ENCODE measurements at regions not wholly inside any gene's neighbourhood (a gene's known extent, or its start where the extent isn't known, plus 50 kb on each side); places are given as distances from the start of the nearest gene placed in this dataset.

GRCh38 chr3:30221619-30222018 lies 384.8 kb upstream of the TGFBR2 start:
- Histone ChIP-seq H3K9me2 (ENCODE audit: insufficient read depth, low read length) (no peaks in the 10 kb centered on the region), H3K36me3 (ENCODE audit: insufficient read depth, low read length) (no peaks in the 10 kb centered on the region), H3K4me2 (ENCODE audit: low read length) (no peak overlapping the region), H3K27me3 (ENCODE audit: insufficient read depth, low read depth, low read length) (no peaks in the 10 kb centered on the region), H3K4me3 (ENCODE audit: low read length) (no peak overlapping the region), H3K79me2 (replicated peaks; ENCODE audit: insufficient read depth, low read length) (no peaks in the 10 kb centered on the region), H3K27ac (ENCODE audit: low read length) (no peak overlapping the region), H3K9ac (ENCODE audit: low read length) (no peak overlapping the region), H3K9me3 (ENCODE audit: low read length) (no peaks in the 10 kb centered on the region), H3F3A (ENCODE audit: insufficient read depth, low read length, poor library complexity, severe bottlenecking) (no peaks in the 10 kb centered on the region), H2AFZ (ENCODE audit: low read depth, low read length) (no peak overlapping the region), H4K20me1 (ENCODE audit: insufficient read depth) (no peaks in the 10 kb centered on the region)
- TF ChIP-seq MXI1 (conservative IDR thresholded peaks at IDR 0.05; ENCODE audit: poor library complexity, severe bottlenecking) (no peak), SMC3 (conservative IDR thresholded peaks at IDR 0.05; ENCODE audit: poor library complexity) (no peak), RAD21 (conservative IDR thresholded peaks at IDR 0.05) (no peak), EP300 (conservative IDR thresholded peaks at IDR 0.05; ENCODE audit: poor library complexity, severe bottlenecking) (no peak), CTCF (IDR thresholded peaks at IDR 0.05; ENCODE audit: poor library complexity, severe bottlenecking) (no peak), REST (IDR thresholded peaks at IDR 0.05; ENCODE audit: borderline replicate concordance) (no peak), EZH2 (IDR thresholded peaks at IDR 0.05; ENCODE audit: borderline replicate concordance, insufficient read depth, low read length, poor library complexity, severe bottlenecking) (no peak), TAF1 (IDR thresholded peaks at IDR 0.05; ENCODE audit: low read depth) (no peak), POLR2AphosphoS5 (IDR thresholded peaks at IDR 0.05) (no peak)

- Histone ChIP-seq H3K27ac (ENCODE audit: low read length) (no peak overlapping the region), H3K9me3 (ENCODE audit: low read length) (no peaks in the 10 kb centered on the region), H3K4me2 (ENCODE audit: low read length) (no peak overlapping the region), H3K9ac (ENCODE audit: low read length) (no peak overlapping the region), H2AFZ (ENCODE audit: low read depth, low read length) (no peak overlapping the region), H3K36me3 (ENCODE audit: insufficient read depth, low read length) (no peaks in the 10 kb centered on the region), H3K79me2 (replicated peaks; ENCODE audit: insufficient read depth, low read length) (no peaks in the 10 kb centered on the region), H3K27me3 (ENCODE audit: insufficient read depth, low read depth, low read length) (no peaks in the 10 kb centered on the region), H3K4me3 (ENCODE audit: low read length) (no peak overlapping the region), H4K20me1 (ENCODE audit: insufficient read depth) (no peaks in the 10 kb centered on the region), H3K9me2 (ENCODE audit: insufficient read depth, low read length) (no peaks in the 10 kb centered on the region), H3F3A (ENCODE audit: insufficient read depth, low read length, poor library complexity, severe bottlenecking) (no peaks in the 10 kb centered on the region)
- no peak for TF ChIP-seq TAF1 (IDR thresholded peaks at IDR 0.05; ENCODE audit: low read depth)
- TF ChIP-seq EZH2 (IDR thresholded peaks at IDR 0.05; ENCODE audit: borderline replicate concordance, insufficient read depth, low read length, poor library complexity, severe bottlenecking) = no peak
- no peak for TF ChIP-seq SMC3 (conservative IDR thresholded peaks at IDR 0.05; ENCODE audit: poor library complexity)
- TF ChIP-seq CTCF (IDR thresholded peaks at IDR 0.05; ENCODE audit: poor library complexity, severe bottlenecking) = no peak
- no peak for TF ChIP-seq RAD21 (conservative IDR thresholded peaks at IDR 0.05)
- TF ChIP-seq REST (IDR thresholded peaks at IDR 0.05; ENCODE audit: borderline replicate concordance) = no peak
These were observed 384.0 kb upstream of the TGFBR2 start for GRCh38 chr3:30222441-30222840.

Data from neural cell (in vitro differentiated cells).